Activated naive CD4-positive, alpha-beta T cell treated with anti-CD3 and anti-CD28 coated beads, Interleukin-2, amount 50 U/mL, for 24 hours (primary cell): ENCODE measurements at regions not wholly inside any gene's neighbourhood (a gene's known extent, or its start where the extent isn't known, plus 50 kb on each side); places are given as distances from the start of the nearest gene placed in this dataset.
A peak's percentile ranks its signal among the peaks of the same experiment; 100 is the strongest.

Experiments used
- H3K27ac Mint-ChIP-seq: one replicate; pipeline ENCODE4 v1.8.0; 2021; ENCODE audit warnings: mild to moderate bottlenecking, mixed read lengths
- H3K27me3 Mint-ChIP-seq: one replicate; pipeline ENCODE4 v1.8.0; 2021; ENCODE audit warnings: mixed read lengths
- H3K36me3 Mint-ChIP-seq: one replicate; pipeline ENCODE4 v1.8.0; 2021; ENCODE audit warnings: mixed read lengths
- H3K4me1 Mint-ChIP-seq: one replicate; pipeline ENCODE4 v1.8.0; 2021; ENCODE audit warnings: mixed read lengths
- H3K4me3 Mint-ChIP-seq: one replicate; pipeline ENCODE4 v1.8.0; 2021; ENCODE audit warnings: mild to moderate bottlenecking, mixed read lengths
- H3K9me3 Mint-ChIP-seq: one replicate; pipeline ENCODE4 v1.8.0; 2021; ENCODE audit warnings: mixed read lengths

- H3K27ac Mint-ChIP-seq = no peak overlapping the region
- H3K36me3 Mint-ChIP-seq = no peaks in the 10 kb centered on the region
- H3K27me3 Mint-ChIP-seq = no peaks in the 10 kb centered on the region
Observed at GRCh38 chr12:91576432-91576831, 393.8 kb upstream of the DCN start.

GRCh38 chr12:91575630-91576029 lies 393.0 kb upstream of the DCN start:
- Mint-ChIP-seq H3K4me1 (peaks cover 30% of the 10 kb centered on the region), H3K27me3 (no peaks in the 10 kb centered on the region), H3K4me3 (no peak overlapping the region), H3K9me3 (no peaks in the 10 kb centered on the region), H3K27ac (no peak overlapping the region), H3K36me3 (no peaks in the 10 kb centered on the region)

More at GRCh38 chr12:91576432-91576831, 393.8 kb upstream of the DCN start:
- Mint-ChIP-seq H3K4me3 (no peak overlapping the region), H3K9me3 (no peaks in the 10 kb centered on the region), H3K4me1 (peaks cover 30% of the 10 kb centered on the region)

- no peak overlapping the region for H3K27ac Mint-ChIP-seq
- H3K27me3 Mint-ChIP-seq = no peaks in the 10 kb centered on the region
- H3K4me3 Mint-ChIP-seq = no peak overlapping the region
- H3K9me3 Mint-ChIP-seq = no peaks in the 10 kb centered on the region
- H3K36me3 Mint-ChIP-seq = no peaks in the 10 kb centered on the region
- peaks cover 30% of the 10 kb centered on the region for H3K4me1 Mint-ChIP-seq
Observed at GRCh38 chr12:91574975-91575374, 392.4 kb upstream of the DCN start.

GRCh38 chr12:91574391-91574790 lies 391.8 kb upstream of the DCN start:
- H3K27ac Mint-ChIP-seq = no peak overlapping the region
- no peaks in the 10 kb centered on the region for H3K9me3 Mint-ChIP-seq
- peaks cover 28% of the 10 kb centered on the region for H3K4me1 Mint-ChIP-seq
- no peaks in the 10 kb centered on the region for H3K27me3 Mint-ChIP-seq
- H3K4me3 Mint-ChIP-seq = no peak overlapping the region
- H3K36me3 Mint-ChIP-seq = no peaks in the 10 kb centered on the region

GRCh38 chr12:91572869-91573268 lies 390.3 kb upstream of the DCN start:
- H3K36me3 Mint-ChIP-seq = no peaks in the 10 kb centered on the region
- H3K9me3 Mint-ChIP-seq = no peaks in the 10 kb centered on the region
- H3K4me1 Mint-ChIP-seq = peaks cover 16% of the 10 kb centered on the region
- H3K4me3 Mint-ChIP-seq = no peak overlapping the region
- no peak overlapping the region for H3K27ac Mint-ChIP-seq
- H3K27me3 Mint-ChIP-seq = no peaks in the 10 kb centered on the region

GRCh38 chr12:91567100-91567485 lies 384.5 kb upstream of the DCN start:
- Mint-ChIP-seq H3K27me3 (no peaks in the 10 kb centered on the region), H3K27ac (no peak overlapping the region), H3K4me3 (no peak overlapping the region), H3K4me1 (peaks cover 33% of the 10 kb centered on the region), H3K36me3 (peaks cover 5% of the 10 kb centered on the region), H3K9me3 (peaks cover 5% of the 10 kb centered on the region)

- peaks cover 37% of the 10 kb centered on the region for H3K4me1 Mint-ChIP-seq
- H3K27ac Mint-ChIP-seq = no peak overlapping the region
- no peak overlapping the region for H3K4me3 Mint-ChIP-seq
- peaks cover 5% of the 10 kb centered on the region for H3K36me3 Mint-ChIP-seq
- H3K9me3 Mint-ChIP-seq = peaks cover 5% of the 10 kb centered on the region
- no peaks in the 10 kb centered on the region for H3K27me3 Mint-ChIP-seq
Observed at GRCh38 chr12:91566328-91567099, 383.9 kb upstream of the DCN start.

GRCh38 chr12:91565846-91566245 lies 383.2 kb upstream of the DCN start:
- Mint-ChIP-seq H3K4me1 (peaks cover 41% of the 10 kb centered on the region), H3K27ac (no peak overlapping the region), H3K27me3 (no peaks in the 10 kb centered on the region), H3K36me3 (peaks cover 5% of the 10 kb centered on the region), H3K4me3 (no peak overlapping the region), H3K9me3 (peaks cover 5% of the 10 kb centered on the region)

- Mint-ChIP-seq H3K36me3 (peaks cover 5% of the 10 kb centered on the region), H3K9me3 (peaks cover 5% of the 10 kb centered on the region), H3K4me1 (peaks cover 41% of the 10 kb centered on the region), H3K27ac (no peak overlapping the region), H3K27me3 (no peaks in the 10 kb centered on the region), H3K4me3 (no peak overlapping the region)
Observed at GRCh38 chr12:91565246-91565645, 382.6 kb upstream of the DCN start.

- H3K9me3 Mint-ChIP-seq = peaks cover 13% of the 10 kb centered on the region
- H3K4me3 Mint-ChIP-seq = peak overlapping the region; percentile 67
- H3K36me3 Mint-ChIP-seq = peaks cover 11% of the 10 kb centered on the region
- no peak overlapping the region for H3K27ac Mint-ChIP-seq
- peaks cover 41% of the 10 kb centered on the region for H3K4me1 Mint-ChIP-seq
- H3K27me3 Mint-ChIP-seq = no peaks in the 10 kb centered on the region
Observed at GRCh38 chr12:91563011-91563765, 380.6 kb upstream of the DCN start.

GRCh38 chr12:91562476-91562875 lies 379.9 kb upstream of the DCN start:
- Mint-ChIP-seq H3K36me3 (peaks cover 12% of the 10 kb centered on the region), H3K27me3 (no peaks in the 10 kb centered on the region), H3K27ac (peak overlapping the region; percentile 53), H3K9me3 (peaks cover 13% of the 10 kb centered on the region), H3K4me1 (peaks cover 41% of the 10 kb centered on the region), H3K4me3 (peak overlapping the region; percentile 67)

- peaks cover 38% of the 10 kb centered on the region for H3K4me1 Mint-ChIP-seq
- H3K4me3 Mint-ChIP-seq = peak overlapping the region; percentile 67
- H3K9me3 Mint-ChIP-seq = peaks cover 13% of the 10 kb centered on the region
- peaks cover 12% of the 10 kb centered on the region for H3K36me3 Mint-ChIP-seq
- H3K27ac Mint-ChIP-seq = peak overlapping the region; percentile 53
- H3K27me3 Mint-ChIP-seq = no peaks in the 10 kb centered on the region
Observed at GRCh38 chr12:91561958-91562325, 379.3 kb upstream of the DCN start.

- H3K27me3 Mint-ChIP-seq = no peaks in the 10 kb centered on the region
- H3K4me3 Mint-ChIP-seq = no peak overlapping the region
- peaks cover 13% of the 10 kb centered on the region for H3K9me3 Mint-ChIP-seq
- H3K27ac Mint-ChIP-seq = no peak overlapping the region
- peaks cover 37% of the 10 kb centered on the region for H3K4me1 Mint-ChIP-seq
- peaks cover 12% of the 10 kb centered on the region for H3K36me3 Mint-ChIP-seq
Observed at GRCh38 chr12:91561301-91561957, 378.8 kb upstream of the DCN start.

GRCh38 chr12:91556909-91557308 lies 374.3 kb upstream of the DCN start:
- H3K4me3 Mint-ChIP-seq = no peak overlapping the region

GRCh38 chr12:91555436-91556415 lies 373.1 kb upstream of the DCN start:
- no peaks in the 10 kb centered on the region for H3K4me1 Mint-ChIP-seq
- H3K9me3 Mint-ChIP-seq = peaks cover 9% of the 10 kb centered on the region
- H3K4me3 Mint-ChIP-seq = no peak overlapping the region
- H3K27me3 Mint-ChIP-seq = no peaks in the 10 kb centered on the region
- peaks cover 8% of the 10 kb centered on the region for H3K36me3 Mint-ChIP-seq
- H3K27ac Mint-ChIP-seq = no peak overlapping the region

More at GRCh38 chr12:91556909-91557308, 374.3 kb upstream of the DCN start:
- peaks cover 8% of the 10 kb centered on the region for H3K36me3 Mint-ChIP-seq
- no peak overlapping the region for H3K27ac Mint-ChIP-seq
- no peaks in the 10 kb centered on the region for H3K27me3 Mint-ChIP-seq
- peaks cover 9% of the 10 kb centered on the region for H3K9me3 Mint-ChIP-seq
- peaks cover 6% of the 10 kb centered on the region for H3K4me1 Mint-ChIP-seq
